GM23338 (cell line): ENCODE measurements at regions not wholly inside any gene's neighbourhood (a gene's known extent, or its start where the extent isn't known, plus 50 kb on each side); places are given as distances from the start of the nearest gene placed in this dataset.

Experiments
- ATAC-seq: fragments of 200-7000 bp; cut with Tn5 transposase; 3 replicates; pipeline ENCODE4 v1.9.1; 2020
- DNase-seq: peaks from one replicate; pipeline ENCODE4 v3.0.0-alpha.2; 2015; ENCODE audit warnings: low spot score
- H2AFZ ChIP-seq: fragments of 200-600 bp; sonication (generic); 2 replicates; pipeline ENCODE4 v1.8.0; 2016; ENCODE audit warnings: antibody characterized with exemption, mild to moderate bottlenecking, moderate library complexity
- H3F3A ChIP-seq: fragments of 200-600 bp; sonication (generic); replicated peaks from 2 replicates; pipeline ENCODE4 v1.8.0; 2017; ENCODE audit warnings: antibody characterized with exemption, mixed run types, low read depth
- H3K27ac ChIP-seq: fragments of 200-600 bp; sonication (generic); 2 replicates; pipeline ENCODE4 v1.6.1; 2016; ENCODE audit warnings: low read depth
- H3K27me3 ChIP-seq: fragments of 200-600 bp; sonication (generic); 2 replicates; pipeline ENCODE4 v1.8.0; 2016; ENCODE audit warnings: mild to moderate bottlenecking, mixed run types, moderate library complexity; ENCODE audit not compliant: insufficient read depth
- H3K36me3 ChIP-seq: fragments of 200-600 bp; sonication (generic); 2 replicates; pipeline ENCODE4 v1.8.0; 2016; ENCODE audit warnings: mild to moderate bottlenecking; ENCODE audit not compliant: insufficient read depth
- H3K4me1 ChIP-seq: fragments of 200-600 bp; sonication (generic); 2 replicates; pipeline ENCODE4 v1.8.0; 2016; ENCODE audit warnings: mild to moderate bottlenecking, moderate library complexity; ENCODE audit not compliant: insufficient read depth
- H3K4me2 ChIP-seq: fragments of 200-600 bp; sonication (generic); 2 replicates; pipeline ENCODE4 v1.7.1; 2017; ENCODE audit warnings: mixed run types
- H3K4me3 ChIP-seq: fragments of 200-600 bp; sonication (generic); 2 replicates; pipeline ENCODE4 v1.6.1; 2016; ENCODE audit warnings: mixed run types
- H3K79me2 ChIP-seq: fragments of 200-600 bp; sonication (generic); replicated peaks from 2 replicates; pipeline ENCODE4 v1.8.0; 2017; ENCODE audit warnings: mild to moderate bottlenecking; ENCODE audit not compliant: insufficient read depth
- H3K9me2 ChIP-seq: fragments of 200-600 bp; sonication (generic); 2 replicates; pipeline ENCODE4 v1.8.0; 2017; ENCODE audit not compliant: insufficient read depth
- H4K20me1 ChIP-seq: fragments of 200-600 bp; sonication (generic); replicated peaks from 2 replicates; pipeline ENCODE4 v1.8.0; 2017; ENCODE audit warnings: mild to moderate bottlenecking; ENCODE audit not compliant: insufficient read depth
- H3K27ac Mint-ChIP-seq: 2 replicates; pipeline ENCODE4 v1.8.0; 2020; ENCODE audit warnings: inconsistent platforms, mild to moderate bottlenecking, moderate library complexity, mixed read lengths
- H3K27me3 Mint-ChIP-seq: 3 replicates; pipeline ENCODE4 v1.8.0; 2022; ENCODE audit warnings: low read depth, mild to moderate bottlenecking, moderate library complexity, mixed read lengths, inconsistent platforms; ENCODE audit not compliant: insufficient read depth, poor library complexity
- H3K36me3 Mint-ChIP-seq: 3 replicates; pipeline ENCODE4 v1.8.0; 2021; ENCODE audit warnings: low read depth, mild to moderate bottlenecking, inconsistent platforms, moderate library complexity, mixed read lengths
- H3K4me1 Mint-ChIP-seq: 3 replicates; pipeline ENCODE4 v1.8.0; 2020; ENCODE audit warnings: mild to moderate bottlenecking, inconsistent platforms, mixed read lengths
- H3K4me3 Mint-ChIP-seq: 3 replicates; pipeline ENCODE4 v1.8.0; 2021; ENCODE audit warnings: moderate library complexity, mild to moderate bottlenecking, inconsistent platforms, mixed read lengths
- H3K9me3 Mint-ChIP-seq: 3 replicates; pipeline ENCODE4 v1.8.0; 2020; ENCODE audit warnings: moderate library complexity, mild to moderate bottlenecking, inconsistent platforms, mixed read lengths
- CREB1 ChIP-seq: fragments of 250-450 bp; sonication (Bioruptor Pico); IDR thresholded peaks from 2 replicates; pipeline ENCODE4 v1.5.0; 2020; ENCODE audit warnings: low read depth, mild to moderate bottlenecking, moderate library complexity
- EZH2 ChIP-seq: fragments of 200-600 bp; sonication (generic); IDR thresholded peaks from one replicate; pipeline ENCODE4 v1.8.0; 2017; ENCODE audit warnings: antibody characterized with exemption, mild to moderate bottlenecking, low read depth; ENCODE audit not compliant: unreplicated experiment
- EZH2phosphoT487 ChIP-seq: fragments of 200-600 bp; sonication (generic); IDR thresholded peaks from one replicate; pipeline ENCODE4 v1.8.1; 2018; ENCODE audit warnings: antibody characterized with exemption; ENCODE audit not compliant: unreplicated experiment
- JUNB ChIP-seq: IDR thresholded peaks from one replicate; pipeline ENCODE4 v1.6.1; 2016; ENCODE audit warnings: antibody characterized with exemption; ENCODE audit not compliant: unreplicated experiment
- NANOG ChIP-seq: IDR thresholded peaks from 2 replicates; pipeline ENCODE4 v1.6.1; 2016; ENCODE audit warnings: antibody characterized with exemption, borderline replicate concordance
- POLR2AphosphoS5 ChIP-seq: IDR thresholded peaks from 2 replicates; pipeline ENCODE4 v1.6.1; 2016; ENCODE audit warnings: antibody characterized with exemption, low read depth
- STAT1 ChIP-seq: IDR thresholded peaks from one replicate; pipeline ENCODE4 v1.6.1; 2016; ENCODE audit warnings: antibody characterized with exemption; ENCODE audit not compliant: unreplicated experiment
- ZNF114 ChIP-seq: fragments of 250-450 bp; sonication (Bioruptor Pico); IDR thresholded peaks from 2 replicates; pipeline ENCODE4 v1.5.0; 2020; ENCODE audit warnings: mild to moderate bottlenecking, moderate library complexity
- ZNF331 ChIP-seq: fragments of 250-450 bp; sonication (Bioruptor Pico); IDR thresholded peaks from 2 replicates; pipeline ENCODE4 v1.5.0; 2020; ENCODE audit warnings: low read depth, mild to moderate bottlenecking, moderate library complexity
- TF ChIP-seq, protein P1 (sequence below): IDR thresholded peaks from 2 replicates; pipeline ENCODE4 v1.6.1; 2016; ENCODE audit warnings: antibody characterized with exemption
- TF ChIP-seq, protein P2 (sequence below), 2 experiments: fragments of 200-600 bp in 1 of 2; sonication (generic) in 1 of 2; conservative IDR thresholded peaks; 2 replicates each; pipeline versions ENCODE4 v1.5.1 to v1.6.1; 2016 to 2017; ENCODE audit warnings: antibody characterized with exemption in 2 of 2, low read depth in 2 of 2, mild to moderate bottlenecking in 2 of 2, moderate library complexity in 1 of 2
- TF ChIP-seq, protein P3 (sequence below): fragments of 250-450 bp; sonication (Bioruptor Pico); IDR thresholded peaks from 2 replicates; pipeline ENCODE4 v1.5.0; 2020; ENCODE audit warnings: mild to moderate bottlenecking, moderate library complexity

DNA sequence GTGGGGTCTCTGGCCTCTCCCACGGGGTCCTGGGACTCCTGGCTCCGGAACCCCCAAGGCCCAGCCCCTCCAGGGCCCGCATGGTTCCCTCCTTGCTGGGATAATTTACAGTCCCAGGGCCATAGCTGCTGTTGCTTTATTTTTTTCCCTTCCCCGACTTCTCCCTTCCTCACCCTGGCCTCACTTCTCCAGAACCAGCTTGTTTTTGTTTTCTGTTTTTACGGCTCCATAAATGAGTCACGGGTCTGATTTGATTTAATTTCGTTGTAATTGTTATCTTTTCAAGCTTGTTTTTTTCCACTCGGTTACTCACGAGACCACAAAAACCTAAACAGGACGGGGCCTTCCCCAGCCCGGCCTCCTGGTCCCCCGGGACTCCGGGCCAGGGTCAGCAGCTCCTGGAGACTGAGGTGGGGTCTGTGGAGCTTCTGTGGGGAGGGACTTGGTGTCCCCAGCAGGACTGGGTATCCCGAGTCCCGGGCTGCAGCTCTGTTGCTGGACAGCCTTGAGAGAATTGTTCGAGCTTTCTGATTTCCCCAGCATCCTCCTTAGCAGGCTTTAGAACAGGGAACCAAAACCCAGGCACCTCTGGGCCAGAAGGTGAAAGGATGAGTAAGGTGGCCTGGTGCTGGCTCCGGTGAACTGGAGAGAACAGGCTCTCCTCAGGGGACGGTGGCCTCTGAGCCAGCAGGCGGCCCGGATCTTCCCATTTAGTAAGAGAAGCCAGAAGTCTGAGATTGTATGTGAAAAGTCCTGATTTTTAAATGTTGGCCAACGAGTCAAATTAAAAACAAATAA is 94.9 kb downstream of the CEBPB start (continued):
- TF ChIP-seq, protein P1, sequence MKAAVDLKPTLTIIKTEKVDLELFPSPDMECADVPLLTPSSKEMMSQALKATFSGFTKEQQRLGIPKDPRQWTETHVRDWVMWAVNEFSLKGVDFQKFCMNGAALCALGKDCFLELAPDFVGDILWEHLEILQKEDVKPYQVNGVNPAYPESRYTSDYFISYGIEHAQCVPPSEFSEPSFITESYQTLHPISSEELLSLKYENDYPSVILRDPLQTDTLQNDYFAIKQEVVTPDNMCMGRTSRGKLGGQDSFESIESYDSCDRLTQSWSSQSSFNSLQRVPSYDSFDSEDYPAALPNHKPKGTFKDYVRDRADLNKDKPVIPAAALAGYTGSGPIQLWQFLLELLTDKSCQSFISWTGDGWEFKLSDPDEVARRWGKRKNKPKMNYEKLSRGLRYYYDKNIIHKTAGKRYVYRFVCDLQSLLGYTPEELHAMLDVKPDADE: no peak
- no peak for TF ChIP-seq STAT1
- no peak for TF ChIP-seq EZH2phosphoT487

DNA sequence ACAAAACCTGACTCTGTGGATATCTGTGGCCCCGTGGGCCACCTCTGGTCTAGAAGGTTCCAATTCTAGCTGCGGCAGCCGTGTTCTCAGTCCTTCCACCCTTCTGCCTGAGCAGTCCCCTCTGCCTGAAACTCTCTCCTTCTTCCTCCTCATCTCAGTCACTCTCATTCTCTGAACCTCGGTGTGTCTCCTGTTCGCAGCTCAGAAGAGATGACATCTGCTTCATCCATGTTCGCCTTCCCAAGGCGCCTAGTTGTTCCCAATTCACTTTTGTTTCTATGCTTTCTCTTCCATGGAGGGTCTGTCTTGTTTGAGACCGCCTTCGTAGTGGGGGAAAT is 95.5 kb downstream of the CEBPB start:
- no peak for DNase-seq
- Histone ChIP-seq H4K20me1 (no peaks in the 10 kb centered on the region), H3K4me2 (no peak overlapping the region), H3K27ac (no peak overlapping the region; the same call in 1 of the 2 replicates), H3K27me3 (no peaks in the 10 kb centered on the region), H3K36me3 (no peaks in the 10 kb centered on the region), H3K4me3 (no peak overlapping the region), H3K79me2 (no peaks in the 10 kb centered on the region), H3F3A (no peaks in the 10 kb centered on the region; the same call in 1 of the 2 replicates), H2AFZ (peak overlapping the region; percentile 95), H3K9me2 (no peaks in the 10 kb centered on the region), H3K4me1 (no peaks in the 10 kb centered on the region)
- Mint-ChIP-seq H3K9me3 (no peaks in the 10 kb centered on the region; the same call in 2 of the 3 replicates), H3K36me3 (no peaks in the 10 kb centered on the region; the same call in 2 of the 3 replicates), H3K27ac (no peak overlapping the region), H3K27me3 (peaks cover 6% of the 10 kb centered on the region), H3K4me3 (no peak overlapping the region), H3K4me1 (peaks cover 15% of the 10 kb centered on the region)
- ATAC-seq: no peak
- TF ChIP-seq ZNF331 (CRISPR knock-in tag) (no peak), JUNB (no peak), POLR2AphosphoS5 (no peak), NANOG (no peak), ZNF114 (CRISPR knock-in tag) (no peak), CREB1 (CRISPR knock-in tag) (no peak), EZH2 (no peak), STAT1 (no peak)
- TF ChIP-seq, protein P2, sequence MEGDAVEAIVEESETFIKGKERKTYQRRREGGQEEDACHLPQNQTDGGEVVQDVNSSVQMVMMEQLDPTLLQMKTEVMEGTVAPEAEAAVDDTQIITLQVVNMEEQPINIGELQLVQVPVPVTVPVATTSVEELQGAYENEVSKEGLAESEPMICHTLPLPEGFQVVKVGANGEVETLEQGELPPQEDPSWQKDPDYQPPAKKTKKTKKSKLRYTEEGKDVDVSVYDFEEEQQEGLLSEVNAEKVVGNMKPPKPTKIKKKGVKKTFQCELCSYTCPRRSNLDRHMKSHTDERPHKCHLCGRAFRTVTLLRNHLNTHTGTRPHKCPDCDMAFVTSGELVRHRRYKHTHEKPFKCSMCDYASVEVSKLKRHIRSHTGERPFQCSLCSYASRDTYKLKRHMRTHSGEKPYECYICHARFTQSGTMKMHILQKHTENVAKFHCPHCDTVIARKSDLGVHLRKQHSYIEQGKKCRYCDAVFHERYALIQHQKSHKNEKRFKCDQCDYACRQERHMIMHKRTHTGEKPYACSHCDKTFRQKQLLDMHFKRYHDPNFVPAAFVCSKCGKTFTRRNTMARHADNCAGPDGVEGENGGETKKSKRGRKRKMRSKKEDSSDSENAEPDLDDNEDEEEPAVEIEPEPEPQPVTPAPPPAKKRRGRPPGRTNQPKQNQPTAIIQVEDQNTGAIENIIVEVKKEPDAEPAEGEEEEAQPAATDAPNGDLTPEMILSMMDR (conservative IDR thresholded peaks at IDR 0.05; ENCODE audit: low read depth in 2 of 2): no peak
- TF ChIP-seq, protein P3, sequence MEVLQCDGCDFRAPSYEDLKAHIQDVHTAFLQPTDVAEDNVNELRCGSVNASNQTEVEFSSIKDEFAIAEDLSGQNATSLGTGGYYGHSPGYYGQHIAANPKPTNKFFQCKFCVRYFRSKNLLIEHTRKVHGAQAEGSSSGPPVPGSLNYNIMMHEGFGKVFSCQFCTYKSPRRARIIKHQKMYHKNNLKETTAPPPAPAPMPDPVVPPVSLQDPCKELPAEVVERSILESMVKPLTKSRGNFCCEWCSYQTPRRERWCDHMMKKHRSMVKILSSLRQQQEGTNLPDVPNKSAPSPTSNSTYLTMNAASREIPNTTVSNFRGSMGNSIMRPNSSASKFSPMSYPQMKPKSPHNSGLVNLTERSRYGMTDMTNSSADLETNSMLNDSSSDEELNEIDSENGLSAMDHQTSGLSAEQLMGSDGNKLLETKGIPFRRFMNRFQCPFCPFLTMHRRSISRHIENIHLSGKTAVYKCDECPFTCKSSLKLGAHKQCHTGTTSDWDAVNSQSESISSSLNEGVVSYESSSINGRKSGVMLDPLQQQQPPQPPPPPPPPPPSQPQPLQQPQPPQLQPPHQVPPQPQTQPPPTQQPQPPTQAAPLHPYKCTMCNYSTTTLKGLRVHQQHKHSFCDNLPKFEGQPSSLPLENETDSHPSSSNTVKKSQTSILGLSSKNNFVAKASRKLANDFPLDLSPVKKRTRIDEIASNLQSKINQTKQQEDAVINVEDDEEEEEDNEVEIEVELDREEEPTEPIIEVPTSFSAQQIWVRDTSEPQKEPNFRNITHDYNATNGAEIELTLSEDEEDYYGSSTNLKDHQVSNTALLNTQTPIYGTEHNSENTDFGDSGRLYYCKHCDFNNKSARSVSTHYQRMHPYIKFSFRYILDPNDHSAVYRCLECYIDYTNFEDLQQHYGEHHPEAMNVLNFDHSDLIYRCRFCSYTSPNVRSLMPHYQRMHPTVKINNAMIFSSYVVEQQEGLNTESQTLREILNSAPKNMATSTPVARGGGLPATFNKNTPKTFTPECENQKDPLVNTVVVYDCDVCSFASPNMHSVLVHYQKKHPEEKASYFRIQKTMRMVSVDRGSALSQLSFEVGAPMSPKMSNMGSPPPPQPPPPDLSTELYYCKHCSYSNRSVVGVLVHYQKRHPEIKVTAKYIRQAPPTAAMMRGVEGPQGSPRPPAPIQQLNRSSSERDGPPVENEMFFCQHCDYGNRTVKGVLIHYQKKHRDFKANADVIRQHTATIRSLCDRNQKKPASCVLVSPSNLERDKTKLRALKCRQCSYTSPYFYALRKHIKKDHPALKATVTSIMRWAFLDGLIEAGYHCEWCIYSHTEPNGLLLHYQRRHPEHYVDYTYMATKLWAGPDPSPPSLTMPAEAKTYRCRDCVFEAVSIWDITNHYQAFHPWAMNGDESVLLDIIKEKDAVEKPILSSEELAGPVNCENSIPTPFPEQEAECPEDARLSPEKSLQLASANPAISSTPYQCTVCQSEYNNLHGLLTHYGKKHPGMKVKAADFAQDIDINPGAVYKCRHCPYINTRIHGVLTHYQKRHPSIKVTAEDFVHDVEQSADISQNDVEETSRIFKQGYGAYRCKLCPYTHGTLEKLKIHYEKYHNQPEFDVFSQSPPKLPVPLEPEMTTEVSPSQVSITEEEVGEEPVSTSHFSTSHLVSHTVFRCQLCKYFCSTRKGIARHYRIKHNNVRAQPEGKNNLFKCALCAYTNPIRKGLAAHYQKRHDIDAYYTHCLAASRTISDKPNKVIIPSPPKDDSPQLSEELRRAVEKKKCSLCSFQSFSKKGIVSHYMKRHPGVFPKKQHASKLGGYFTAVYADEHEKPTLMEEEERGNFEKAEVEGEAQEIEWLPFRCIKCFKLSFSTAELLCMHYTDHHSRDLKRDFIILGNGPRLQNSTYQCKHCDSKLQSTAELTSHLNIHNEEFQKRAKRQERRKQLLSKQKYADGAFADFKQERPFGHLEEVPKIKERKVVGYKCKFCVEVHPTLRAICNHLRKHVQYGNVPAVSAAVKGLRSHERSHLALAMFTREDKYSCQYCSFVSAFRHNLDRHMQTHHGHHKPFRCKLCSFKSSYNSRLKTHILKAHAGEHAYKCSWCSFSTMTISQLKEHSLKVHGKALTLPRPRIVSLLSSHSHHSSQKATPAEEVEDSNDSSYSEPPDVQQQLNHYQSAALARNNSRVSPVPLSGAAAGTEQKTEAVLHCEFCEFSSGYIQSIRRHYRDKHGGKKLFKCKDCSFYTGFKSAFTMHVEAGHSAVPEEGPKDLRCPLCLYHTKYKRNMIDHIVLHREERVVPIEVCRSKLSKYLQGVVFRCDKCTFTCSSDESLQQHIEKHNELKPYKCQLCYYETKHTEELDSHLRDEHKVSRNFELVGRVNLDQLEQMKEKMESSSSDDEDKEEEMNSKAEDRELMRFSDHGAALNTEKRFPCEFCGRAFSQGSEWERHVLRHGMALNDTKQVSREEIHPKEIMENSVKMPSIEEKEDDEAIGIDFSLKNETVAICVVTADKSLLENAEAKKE (CRISPR knock-in tag): no peak
- TF ChIP-seq, protein P1: no peak
